Esophagus (tissue), 2 donors: ENCODE measurements at regions not wholly inside any gene's neighbourhood (a gene's known extent, or its start where the extent isn't known, plus 50 kb on each side); places are given as distances from the start of the nearest gene placed in this dataset.

Experiments used
- H3K27ac ChIP-seq, 2 donors: one replicate each; pipeline ENCODE4 v1.5.1; 2013; ENCODE audit warnings: low read depth in 2 of 2, mild to moderate bottlenecking in 2 of 2, inconsistent platforms in 1 of 2, low read length in 1 of 2, moderate library complexity in 1 of 2
- H3K27me3 ChIP-seq, 2 donors: one replicate each; pipeline ENCODE4 v1.6.1; 2013; ENCODE audit warnings: low read length in 2 of 2, control low read depth in 1 of 2, mild to moderate bottlenecking in 1 of 2; ENCODE audit not compliant: insufficient read depth in 2 of 2, control insufficient read depth in 1 of 2
- H3K36me3 ChIP-seq, 2 donors: one replicate each; pipeline ENCODE4 v1.6.1; 2013; ENCODE audit warnings: low read length in 1 of 2; ENCODE audit not compliant: control insufficient read depth in 2 of 2, insufficient read depth in 2 of 2
- H3K4me1 ChIP-seq, 2 donors: one replicate each; pipeline ENCODE4 v1.6.1; 2013; ENCODE audit warnings: low read length in 1 of 2; ENCODE audit not compliant: control insufficient read depth in 2 of 2, insufficient read depth in 2 of 2
- H3K4me3 ChIP-seq, 2 donors: one replicate each; pipeline ENCODE4 v1.5.1; 2013; ENCODE audit warnings: low read length in 2 of 2, mild to moderate bottlenecking in 2 of 2, low read depth in 1 of 2, moderate library complexity in 1 of 2
- H3K9me3 ChIP-seq, 2 donors: one replicate each; pipeline ENCODE4 v1.6.1; 2013; ENCODE audit warnings: mild to moderate bottlenecking in 2 of 2, low read depth in 1 of 2, low read length in 1 of 2, moderate library complexity in 1 of 2; ENCODE audit not compliant: control insufficient read depth in 2 of 2, insufficient read depth in 1 of 2
- WGBS, 2 donors: extraction: QIAGEN DNeasy Blood & Tissue Kit; methylation state at CpG; one replicate each; pipeline ENCODE4 v1.1.7; 2013; 5-methylcytosine and 5-hydroxymethylcytosine counted together
- donor health status: healthy with polysubstance abuse.
- donor health status: Bipolar disorder and iron deficiency.

GRCh38 chr17:70394473-70395232 lies 225.3 kb downstream of the KCNJ2 start:
- H3K4me1 ChIP-seq, result no peaks in the 10 kb centered on the region
- H3K4me3 ChIP-seq, result no peak overlapping the region
- 86 to 87% methylated on average over 2 of the region's 2 CpGs for WGBS, 2 donors
- H3K27me3 ChIP-seq, result no peaks in the 10 kb centered on the region
- H3K36me3 ChIP-seq, result no peaks in the 10 kb centered on the region
- no peaks in the 10 kb centered on the region for H3K9me3 ChIP-seq
- no peak overlapping the region for H3K27ac ChIP-seq

GRCh38 chr17:70405492-70406220 lies 236.3 kb downstream of the KCNJ2 start:
- Histone ChIP-seq H3K36me3 (no peaks in the 10 kb centered on the region), H3K27me3 (no peaks in the 10 kb centered on the region), H3K4me3 (no peak overlapping the region), H3K9me3 (no peaks in the 10 kb centered on the region), H3K4me1 (no peaks in the 10 kb centered on the region), H3K27ac (no peak overlapping the region)
- 62 to 73% methylated on average over 1 of the region's 1 CpG for WGBS, 2 donors

- Histone ChIP-seq H3K27ac (no peak overlapping the region), H3K36me3 (no peaks in the 10 kb centered on the region), H3K9me3 (no peaks in the 10 kb centered on the region), H3K4me3 (no peak overlapping the region), H3K4me1 (no peaks in the 10 kb centered on the region), H3K27me3 (no peaks in the 10 kb centered on the region)
- WGBS, 2 donors, result 76 to 84% methylated on average over 3 of the region's 3 CpGs
Observed at GRCh38 chr17:70407506-70407905, 238.2 kb downstream of the KCNJ2 start.

GRCh38 chr17:70408768-70409167 lies 239.4 kb downstream of the KCNJ2 start:
- H3K36me3 ChIP-seq, result no peaks in the 10 kb centered on the region
- 67 to 72% methylated on average over 1 of the region's 1 CpG for WGBS, 2 donors
- no peaks in the 10 kb centered on the region for H3K27me3 ChIP-seq
- H3K4me3 ChIP-seq, result no peak overlapping the region
- H3K27ac ChIP-seq, result no peak overlapping the region
- no peaks in the 10 kb centered on the region for H3K9me3 ChIP-seq
- no peaks in the 10 kb centered on the region for H3K4me1 ChIP-seq

GRCh38 chr17:70414300-70414699 lies 245.0 kb downstream of the KCNJ2 start:
- no peaks in the 10 kb centered on the region for H3K27me3 ChIP-seq
- 59 to 63% methylated on average over 3 of the region's 3 CpGs for whole genome bisulfite sequencing, 2 donors
- H3K36me3 ChIP-seq, result no peaks in the 10 kb centered on the region
- H3K27ac ChIP-seq, result no peak overlapping the region
- H3K4me3 ChIP-seq, result no peak overlapping the region
- H3K9me3 ChIP-seq, result no peaks in the 10 kb centered on the region
- no peaks in the 10 kb centered on the region for H3K4me1 ChIP-seq

- Histone ChIP-seq H3K4me3 (no peak overlapping the region), H3K27me3 (no peaks in the 10 kb centered on the region), H3K9me3 (no peaks in the 10 kb centered on the region), H3K27ac (no peak overlapping the region), H3K4me1 (no peaks in the 10 kb centered on the region), H3K36me3 (no peaks in the 10 kb centered on the region)
- WGBS, 2 donors, result 82 to 88% methylated on average over 2 of the region's 2 CpGs
Observed at GRCh38 chr17:70420861-70421445, 251.6 kb downstream of the KCNJ2 start.

GRCh38 chr17:70422862-70423261 lies 253.5 kb downstream of the KCNJ2 start:
- no peaks in the 10 kb centered on the region for H3K9me3 ChIP-seq
- H3K4me3 ChIP-seq, result no peak overlapping the region
- peaks cover 0 to 2% of the 10 kb centered on the region in 2 donors for H3K27me3 ChIP-seq
- no peaks in the 10 kb centered on the region for H3K36me3 ChIP-seq
- no peak overlapping the region for H3K27ac ChIP-seq
- no peaks in the 10 kb centered on the region for H3K4me1 ChIP-seq

GRCh38 chr17:70423562-70423961 lies 254.2 kb downstream of the KCNJ2 start:
- H3K27ac ChIP-seq, result no peak overlapping the region
- WGBS, 2 donors, result 89% methylated on average over 2 of the region's 2 CpGs
- peaks cover 0 to 2% of the 10 kb centered on the region in 2 donors for H3K27me3 ChIP-seq
- H3K9me3 ChIP-seq, result no peaks in the 10 kb centered on the region
- no peaks in the 10 kb centered on the region for H3K36me3 ChIP-seq
- no peaks in the 10 kb centered on the region for H3K4me1 ChIP-seq
- H3K4me3 ChIP-seq, result no peak overlapping the region

GRCh38 chr17:70426752-70427151 lies 257.4 kb downstream of the KCNJ2 start:
- Histone ChIP-seq H3K4me3 (no peak overlapping the region), H3K4me1 (no peaks in the 10 kb centered on the region)
- 74 to 76% methylated on average over 3 of the region's 3 CpGs for WGBS, 2 donors

More at GRCh38 chr17:70426752-70427151, 257.4 kb downstream of the KCNJ2 start:
- Histone ChIP-seq H3K36me3 (no peaks in the 10 kb centered on the region), H3K27me3 (peaks cover 0 to 2% of the 10 kb centered on the region in 2 donors), H3K9me3 (no peaks in the 10 kb centered on the region), H3K27ac (no peak overlapping the region)
